Stimulated activated naive CD8-positive, alpha-beta T cell treated with anti-CD3 and anti-CD28 coated beads, Interleukin-15, Interleukin-2, amounts not matched to agents 100 ng/mL and 50 ng/mL, for 24 hours (primary cell): ENCODE measurements at regions not wholly inside any gene's neighbourhood (a gene's known extent, or its start where the extent isn't known, plus 50 kb on each side); places are given as distances from the start of the nearest gene placed in this dataset.

Experiments
- H3K27ac Mint-ChIP-seq: one replicate; pipeline ENCODE4 v1.8.0; 2021; ENCODE audit warnings: mild to moderate bottlenecking, mixed read lengths
- H3K27me3 Mint-ChIP-seq: one replicate; pipeline ENCODE4 v1.8.0; 2021; ENCODE audit warnings: mixed read lengths
- H3K36me3 Mint-ChIP-seq: one replicate; pipeline ENCODE4 v1.8.0; 2021; ENCODE audit warnings: low read depth, mixed read lengths
- H3K4me1 Mint-ChIP-seq: one replicate; pipeline ENCODE4 v1.8.0; 2021; ENCODE audit warnings: low read depth, mixed read lengths
- H3K4me3 Mint-ChIP-seq: one replicate; pipeline ENCODE4 v1.8.0; 2021; ENCODE audit warnings: mild to moderate bottlenecking, mixed read lengths
- H3K9me3 Mint-ChIP-seq: one replicate; pipeline ENCODE4 v1.8.0; 2021; ENCODE audit warnings: mixed read lengths

DNA sequence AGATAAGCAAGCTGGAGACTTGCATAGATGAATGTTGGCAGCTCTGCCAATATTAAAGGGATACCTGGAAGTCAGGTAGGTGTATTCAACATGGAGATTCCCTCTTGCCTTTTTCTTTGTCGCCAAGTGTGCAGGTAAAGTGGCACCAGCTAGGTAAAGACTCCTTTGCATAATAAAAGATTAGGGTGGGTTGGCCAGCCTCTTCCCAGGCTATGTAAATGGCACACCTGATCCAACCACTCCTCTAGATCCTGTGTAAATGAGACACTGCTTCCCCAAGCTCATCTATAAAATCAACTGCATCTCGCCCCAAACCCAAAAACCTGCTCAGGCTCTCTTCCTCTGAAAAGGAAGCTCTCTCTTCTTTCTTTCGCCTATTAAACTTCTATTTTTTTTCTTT is 100.8 kb upstream of the DSCAM start:
- H3K36me3 Mint-ChIP-seq: no peaks in the 10 kb centered on the region

GRCh38 chr21:40950970-40951369 is 104.0 kb upstream of the DSCAM start:
- Mint-ChIP-seq H3K4me3 (no peak overlapping the region), H3K9me3 (peaks cover 8% of the 10 kb centered on the region), H3K4me1 (no peaks in the 10 kb centered on the region), H3K27ac (no peak overlapping the region), H3K27me3 (no peaks in the 10 kb centered on the region), H3K36me3 (no peaks in the 10 kb centered on the region)

More for the DNA sequence above, 100.8 kb upstream of the DSCAM start:
- Mint-ChIP-seq H3K9me3 (peaks cover 10% of the 10 kb centered on the region), H3K4me3 (no peak overlapping the region), H3K27ac (no peak overlapping the region), H3K27me3 (no peaks in the 10 kb centered on the region), H3K4me1 (no peaks in the 10 kb centered on the region)

DNA sequence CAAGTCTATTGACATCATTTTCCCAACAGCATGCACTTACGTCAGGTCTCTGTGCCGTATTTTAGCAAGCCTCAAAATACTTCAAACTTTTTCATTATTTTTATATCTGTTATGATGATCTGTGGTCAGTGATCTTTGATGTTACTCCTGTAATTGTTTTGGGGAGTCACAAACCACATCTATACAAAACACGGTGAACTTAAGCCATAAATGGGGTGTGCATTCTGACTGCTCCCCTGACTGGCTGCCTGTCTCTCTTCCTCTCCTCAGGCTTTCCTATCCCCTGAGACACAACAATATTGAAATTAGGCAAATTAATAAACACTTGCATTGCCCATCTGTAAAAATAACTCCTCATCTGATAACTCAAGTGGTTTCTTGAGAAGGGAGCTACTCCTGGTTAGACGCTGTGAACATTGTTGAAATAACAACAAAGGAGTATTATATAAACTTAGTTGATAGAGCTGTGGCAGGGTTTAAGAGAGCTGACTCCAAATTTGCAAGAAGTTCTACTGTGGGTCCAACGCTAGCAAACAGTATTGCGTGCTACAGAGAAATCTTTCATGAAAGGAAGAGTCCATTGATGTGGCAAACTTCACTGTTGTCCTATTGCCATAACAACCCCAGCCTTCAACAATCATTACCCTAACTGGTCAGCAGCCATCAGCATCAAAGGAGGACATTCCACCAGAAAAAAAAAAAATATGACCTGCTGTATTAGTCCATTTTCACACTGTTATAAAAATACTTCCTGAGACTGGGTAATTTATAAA is 105.8 kb upstream of the DSCAM start:
- Mint-ChIP-seq H3K4me1 (no peaks in the 10 kb centered on the region), H3K4me3 (no peak overlapping the region), H3K27ac (no peak overlapping the region), H3K27me3 (no peaks in the 10 kb centered on the region), H3K9me3 (peaks cover 4% of the 10 kb centered on the region), H3K36me3 (no peaks in the 10 kb centered on the region)

DNA sequence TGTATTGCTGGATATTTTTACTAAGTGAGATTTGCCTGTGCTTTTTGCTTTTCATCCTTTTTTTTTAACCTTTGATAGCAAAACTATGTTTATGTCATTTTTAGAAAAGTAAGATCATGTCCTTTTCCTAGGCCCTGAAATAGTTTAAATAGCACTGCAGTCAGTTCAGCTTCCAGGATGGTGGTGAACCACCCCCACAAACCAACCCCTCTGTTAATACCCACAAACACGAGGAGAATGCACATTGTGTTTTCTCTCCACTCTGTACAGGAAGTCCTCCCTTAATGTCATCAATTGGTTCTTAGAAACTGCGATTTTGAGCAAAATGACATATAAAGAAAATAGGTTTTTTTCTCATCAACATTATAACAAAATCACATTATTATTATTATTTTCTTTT is 117.7 kb upstream of the DSCAM start:
- Mint-ChIP-seq H3K27ac (no peak overlapping the region), H3K4me3 (no peak overlapping the region), H3K27me3 (peaks cover 5% of the 10 kb centered on the region), H3K9me3 (peaks cover 6% of the 10 kb centered on the region), H3K4me1 (no peaks in the 10 kb centered on the region), H3K36me3 (no peaks in the 10 kb centered on the region)

GRCh38 chr21:40967771-40968170 is 120.8 kb upstream of the DSCAM start:
- Mint-ChIP-seq H3K27ac (no peak overlapping the region), H3K36me3 (no peaks in the 10 kb centered on the region), H3K27me3 (peaks cover 8% of the 10 kb centered on the region), H3K9me3 (peaks cover 3% of the 10 kb centered on the region), H3K4me3 (no peak overlapping the region), H3K4me1 (no peaks in the 10 kb centered on the region)

DNA sequence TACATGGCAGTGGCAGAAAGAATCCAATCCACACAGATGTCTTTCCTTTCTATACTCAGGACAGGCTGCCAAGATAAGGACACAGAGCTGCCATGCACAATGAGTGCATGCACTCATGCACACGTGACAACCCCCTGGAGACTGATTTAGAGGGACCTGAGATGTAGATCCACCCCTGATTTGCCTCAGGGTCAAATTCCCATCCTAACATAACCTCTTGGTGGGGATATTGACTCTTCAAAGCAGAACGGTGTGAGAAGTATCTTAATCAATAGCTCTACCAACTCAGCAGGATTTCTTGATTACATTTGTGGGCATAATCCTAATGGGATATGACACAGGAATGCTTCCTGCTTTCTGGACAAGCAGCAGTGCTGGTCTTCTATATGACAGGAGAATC is 125.2 kb upstream of the DSCAM start:
- H3K27me3 Mint-ChIP-seq: peaks cover 8% of the 10 kb centered on the region
- H3K4me1 Mint-ChIP-seq: no peaks in the 10 kb centered on the region
- H3K4me3 Mint-ChIP-seq: no peak overlapping the region
- H3K27ac Mint-ChIP-seq: no peak overlapping the region
- H3K36me3 Mint-ChIP-seq: no peaks in the 10 kb centered on the region
- H3K9me3 Mint-ChIP-seq: peaks cover 10% of the 10 kb centered on the region

DNA sequence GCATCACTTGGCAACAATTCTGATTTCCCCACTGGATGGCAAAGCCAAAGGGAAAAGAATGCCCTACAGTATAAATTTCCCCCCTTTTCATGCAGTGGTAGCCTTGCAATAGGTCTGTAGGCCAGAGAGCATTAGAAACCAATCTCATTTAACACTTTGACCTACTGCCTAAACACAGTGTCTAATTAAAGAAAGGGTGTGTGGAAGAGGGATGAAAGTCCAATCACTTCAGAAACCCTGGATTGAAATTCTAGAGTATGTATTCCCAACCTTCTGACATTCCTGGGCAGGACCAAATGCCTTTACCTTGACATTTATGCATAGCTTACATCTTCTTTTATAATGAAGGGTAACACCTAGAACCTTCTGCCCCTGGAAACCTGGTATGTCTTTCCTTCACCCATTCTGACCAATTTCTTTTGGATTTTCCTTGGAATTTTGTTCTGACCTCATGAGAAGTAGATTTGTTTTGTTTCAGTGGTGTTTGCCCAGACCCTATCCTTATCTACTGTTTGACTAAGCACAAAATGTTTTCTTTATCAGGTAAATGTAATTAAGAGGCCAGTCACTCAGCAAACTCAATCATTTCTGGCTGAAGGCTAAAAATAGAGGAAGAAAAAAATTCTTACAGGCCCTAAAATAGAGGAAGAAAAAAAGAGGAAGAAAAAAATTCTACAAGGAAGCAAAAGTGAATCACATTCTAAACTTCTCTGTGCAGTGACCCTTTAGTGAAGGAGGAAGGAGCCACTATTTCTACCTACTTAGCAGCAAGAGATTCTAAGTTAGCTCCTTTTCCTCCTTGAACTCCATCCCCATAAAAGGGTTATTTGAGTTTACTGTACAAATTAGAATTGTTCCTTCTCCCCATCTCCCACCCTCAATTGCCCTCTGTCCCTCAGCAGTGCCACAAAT is 129.5 kb upstream of the DSCAM start:
- Mint-ChIP-seq H3K27ac (no peak overlapping the region), H3K27me3 (peaks cover 12% of the 10 kb centered on the region), H3K4me1 (no peaks in the 10 kb centered on the region), H3K9me3 (peaks cover 11% of the 10 kb centered on the region), H3K36me3 (no peaks in the 10 kb centered on the region), H3K4me3 (no peak overlapping the region)

DNA sequence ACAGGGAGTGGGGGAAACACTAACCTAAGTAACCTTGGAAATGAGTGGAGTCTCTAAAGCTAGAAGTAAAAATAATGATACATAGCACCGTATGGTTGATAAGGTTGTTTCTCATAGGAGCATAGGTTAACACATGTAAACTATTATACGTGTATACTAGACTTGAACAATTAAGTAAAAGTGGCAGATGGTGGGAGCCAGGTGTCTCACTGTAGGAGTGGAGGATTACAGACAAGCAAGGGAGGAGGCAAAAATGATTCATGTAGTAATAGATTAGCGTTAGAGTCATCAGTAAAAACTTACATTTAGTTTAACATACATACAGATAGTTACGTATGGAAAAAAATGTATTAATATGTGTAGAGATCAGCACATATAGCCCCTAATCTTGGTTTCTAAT is 138.4 kb upstream of the DSCAM start:
- Mint-ChIP-seq H3K27me3 (peaks cover 6% of the 10 kb centered on the region), H3K27ac (no peak overlapping the region), H3K9me3 (peaks cover 7% of the 10 kb centered on the region), H3K36me3 (no peaks in the 10 kb centered on the region), H3K4me3 (no peak overlapping the region), H3K4me1 (no peaks in the 10 kb centered on the region)

DNA sequence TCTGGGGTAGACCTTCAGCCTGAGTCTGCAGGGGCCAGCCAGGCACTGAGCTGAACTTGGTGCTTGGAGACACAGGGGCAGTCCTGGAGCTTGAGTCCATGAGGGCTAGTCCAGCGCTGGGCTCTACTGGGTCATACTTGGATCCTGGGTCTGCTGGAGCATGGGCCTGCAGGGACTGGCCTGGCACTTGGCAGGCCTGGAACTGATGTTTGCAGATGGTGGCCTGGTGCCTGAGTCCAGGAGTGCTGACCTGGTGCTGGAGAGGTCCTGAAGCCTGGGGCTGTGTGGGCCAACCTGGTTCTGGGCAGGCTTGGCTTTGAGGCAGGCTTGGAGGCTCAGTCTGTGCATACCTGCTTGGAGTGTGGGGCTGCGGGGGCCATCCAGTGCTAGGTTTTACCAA is 143.4 kb upstream of the DSCAM start:
- H3K9me3 Mint-ChIP-seq: no peaks in the 10 kb centered on the region
- no peaks in the 10 kb centered on the region for H3K36me3 Mint-ChIP-seq
- no peak overlapping the region for H3K4me3 Mint-ChIP-seq
- H3K27me3 Mint-ChIP-seq: no peaks in the 10 kb centered on the region
- H3K27ac Mint-ChIP-seq: no peak overlapping the region
- H3K4me1 Mint-ChIP-seq: no peaks in the 10 kb centered on the region

- Mint-ChIP-seq H3K4me3 (no peak overlapping the region), H3K27ac (no peak overlapping the region), H3K27me3 (peaks cover 4% of the 10 kb centered on the region), H3K4me1 (no peaks in the 10 kb centered on the region), H3K36me3 (no peaks in the 10 kb centered on the region), H3K9me3 (peaks cover 26% of the 10 kb centered on the region)
Observed at GRCh38 chr21:40997831-40998230, 150.9 kb upstream of the DSCAM start.

DNA sequence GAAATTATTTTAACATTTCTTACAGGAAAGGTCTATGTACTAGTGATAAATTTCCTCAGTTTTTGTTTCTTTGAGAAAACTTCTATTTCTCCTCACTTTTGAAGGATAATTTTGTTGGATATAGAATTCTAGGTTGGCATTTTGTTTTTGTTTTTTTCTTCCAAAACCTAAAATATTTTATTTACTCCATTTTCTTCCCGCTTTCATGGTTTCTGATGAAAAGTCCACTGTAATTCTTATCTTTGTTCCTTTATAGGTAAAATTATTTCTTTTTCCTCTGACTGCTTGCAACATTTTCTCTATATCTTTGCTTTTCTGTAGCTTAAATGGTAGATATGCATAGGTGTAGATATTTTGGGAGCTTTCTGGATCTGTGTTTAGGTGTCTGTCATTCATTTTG is 153.9 kb upstream of the DSCAM start:
- Mint-ChIP-seq H3K4me3 (no peak overlapping the region), H3K4me1 (no peaks in the 10 kb centered on the region), H3K36me3 (no peaks in the 10 kb centered on the region), H3K9me3 (peaks cover 26% of the 10 kb centered on the region), H3K27ac (no peak overlapping the region), H3K27me3 (peaks cover 4% of the 10 kb centered on the region)

DNA sequence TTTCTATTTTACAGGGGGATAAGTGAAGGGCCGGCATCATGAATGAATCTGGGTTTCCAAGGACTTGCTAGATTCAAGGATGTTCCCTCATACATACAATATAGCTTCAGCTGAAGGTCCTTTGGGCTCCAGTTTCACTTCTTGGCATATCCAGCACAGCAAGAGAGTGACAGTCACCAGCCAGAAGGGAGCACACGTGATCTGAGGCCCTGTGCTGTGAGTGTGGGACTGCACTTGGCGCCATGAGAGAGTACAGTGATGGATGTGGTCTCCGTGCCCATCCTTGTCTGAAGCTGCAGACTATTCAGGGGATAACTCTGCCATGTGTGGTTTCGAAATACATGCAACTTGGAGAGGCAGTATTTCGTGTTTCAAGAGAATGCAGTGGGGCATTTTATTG is 159.7 kb upstream of the DSCAM start:
- H3K27me3 Mint-ChIP-seq: no peaks in the 10 kb centered on the region
- no peaks in the 10 kb centered on the region for H3K9me3 Mint-ChIP-seq
- no peak overlapping the region for H3K27ac Mint-ChIP-seq

DNA sequence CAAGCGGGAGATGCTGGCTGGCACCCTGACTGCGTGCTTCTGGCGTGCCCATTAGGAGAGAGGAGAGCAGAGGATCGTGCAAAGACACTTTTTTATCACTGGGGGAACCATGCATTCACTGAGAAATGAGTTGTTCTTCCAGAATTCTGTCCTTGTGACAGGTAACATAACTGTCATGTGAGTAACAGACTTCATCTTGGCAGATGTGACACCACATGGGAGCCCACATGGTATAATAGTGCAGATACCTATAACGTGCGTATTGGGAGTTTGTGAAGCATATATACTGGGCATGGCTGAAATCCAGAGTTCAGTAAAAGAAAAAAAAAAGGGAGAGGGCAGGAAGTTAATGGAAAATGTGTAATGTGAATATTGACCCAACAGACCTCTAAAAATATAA is 159.6 kb upstream of the BACE2 start:
- Mint-ChIP-seq H3K27me3 (no peaks in the 10 kb centered on the region), H3K27ac (no peak overlapping the region), H3K36me3 (no peaks in the 10 kb centered on the region), H3K9me3 (no peaks in the 10 kb centered on the region), H3K4me1 (no peaks in the 10 kb centered on the region), H3K4me3 (no peak overlapping the region)

More for the DNA sequence above, 159.7 kb upstream of the DSCAM start:
- no peaks in the 10 kb centered on the region for H3K4me1 Mint-ChIP-seq
- H3K4me3 Mint-ChIP-seq: no peak overlapping the region
- no peaks in the 10 kb centered on the region for H3K36me3 Mint-ChIP-seq

DNA sequence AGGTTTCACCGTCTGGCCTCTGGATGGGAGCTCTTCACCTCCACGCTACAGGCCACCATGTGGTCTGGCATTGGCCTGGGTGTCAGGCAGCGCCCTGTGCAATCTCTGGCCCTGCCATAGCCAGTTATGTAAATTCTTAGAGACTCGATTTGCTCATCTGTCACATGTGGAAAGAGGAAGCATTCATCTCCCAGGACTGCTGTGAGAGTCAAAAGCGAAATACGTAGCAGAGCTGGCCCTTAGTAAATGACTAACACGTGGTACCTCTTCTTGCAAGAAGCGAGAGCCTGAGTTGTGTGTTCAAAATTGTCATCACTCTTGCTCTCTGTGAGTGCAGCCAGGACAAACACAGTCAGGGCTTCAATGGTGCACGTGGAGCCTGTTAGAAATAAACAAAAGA is 159.0 kb upstream of the BACE2 start:
- Mint-ChIP-seq H3K36me3 (no peaks in the 10 kb centered on the region), H3K27me3 (no peaks in the 10 kb centered on the region), H3K4me3 (no peak overlapping the region), H3K27ac (no peak overlapping the region), H3K9me3 (no peaks in the 10 kb centered on the region), H3K4me1 (no peaks in the 10 kb centered on the region)

GRCh38 chr21:41009398-41010100 is 158.4 kb upstream of the BACE2 start:
- Mint-ChIP-seq H3K4me1 (no peaks in the 10 kb centered on the region), H3K27me3 (no peaks in the 10 kb centered on the region), H3K27ac (no peak overlapping the region), H3K9me3 (no peaks in the 10 kb centered on the region), H3K36me3 (no peaks in the 10 kb centered on the region), H3K4me3 (no peak overlapping the region)
